ENCODE measurements at regions not wholly inside any gene's neighbourhood (a gene's known extent, or its start where the extent isn't known, plus 50 kb on each side); places are given as distances from the start of the nearest gene placed in this dataset.

- Histone ChIP-seq H3K36me3 (no peaks in the 10 kb centered on the region), H3K9me3 (no peaks in the 10 kb centered on the region), H3K27ac (no peak overlapping the region), H3K4me1 (no peaks in the 10 kb centered on the region), H3K4me3 (no peak overlapping the region), H3K27me3 (no peaks in the 10 kb centered on the region)
- WGBS (ENCODE audit: insufficient coverage, low coverage, low lambda C conversion rate, missing lambda C conversion rate): 78% methylated on average over 2 of the region's 2 CpGs
- DNase-seq (no peak), ATAC-seq (no peak)
- intact Hi-C loops (cut with DNase I): loop anchor here in 1 of 2 donors (10.0 kb wide), 1 partner anchor 71 kb away; no protein-coding TSS in a partner anchor
- TF ChIP-seq CTCF (IDR thresholded peaks at IDR 0.05): no peak
- no peak for TF ChIP-seq POLR2A (IDR thresholded peaks at IDR 0.05)
These were observed 185.4 kb upstream of the G2E3 start for GRCh38 chr14:30373526-30373925.

GRCh38 chr14:30375296-30375892, 183.6 kb upstream of the G2E3 start:
- peak; percentile 68 to 73 (median 68) for DNase-seq
- intact Hi-C loops (cut with DNase I): loop anchor here in 1 of 2 donors (10.0 kb wide), 1 partner anchor 69 kb away; no protein-coding TSS in a partner anchor
- WGBS (ENCODE audit: insufficient coverage, low coverage, low lambda C conversion rate, missing lambda C conversion rate): 30% methylated on average over 4 of the region's 5 CpGs

GRCh38 chr14:30381861-30382480, 177.0 kb upstream of the G2E3 start:
- H3K36me3 ChIP-seq: no peaks in the 10 kb centered on the region
- no peaks in the 10 kb centered on the region for H3K9me3 ChIP-seq
- ATAC-seq: no peak
- TF ChIP-seq POLR2A (IDR thresholded peaks at IDR 0.05) (no peak), CTCF (IDR thresholded peaks at IDR 0.05) (no peak)
- no peak overlapping the region for H3K4me3 ChIP-seq
- H3K27me3 ChIP-seq: no peaks in the 10 kb centered on the region
- 60% methylated on average over 2 of the region's 2 CpGs for WGBS (ENCODE audit: insufficient coverage, low coverage, low lambda C conversion rate, missing lambda C conversion rate)
- intact Hi-C loops (cut with DNase I): no loop called here
- no peak overlapping the region for H3K27ac ChIP-seq
- no peaks in the 10 kb centered on the region for H3K4me1 ChIP-seq
- DNase-seq: no peak

More at GRCh38 chr14:30375296-30375892, 183.6 kb upstream of the G2E3 start:
- H3K9me3 ChIP-seq: no peaks in the 10 kb centered on the region
- ATAC-seq: peak; percentile 95 to 100 (median 98)
- H3K27ac ChIP-seq: no peak overlapping the region
- no peaks in the 10 kb centered on the region for H3K36me3 ChIP-seq
- H3K27me3 ChIP-seq: no peaks in the 10 kb centered on the region
- H3K4me1 ChIP-seq: no peaks in the 10 kb centered on the region
- TF ChIP-seq POLR2A (IDR thresholded peaks at IDR 0.05) (no peak), CTCF (IDR thresholded peaks at IDR 0.05) (peak; percentile 75 to 83 (median 80))
- no peak overlapping the region for H3K4me3 ChIP-seq

DNA sequence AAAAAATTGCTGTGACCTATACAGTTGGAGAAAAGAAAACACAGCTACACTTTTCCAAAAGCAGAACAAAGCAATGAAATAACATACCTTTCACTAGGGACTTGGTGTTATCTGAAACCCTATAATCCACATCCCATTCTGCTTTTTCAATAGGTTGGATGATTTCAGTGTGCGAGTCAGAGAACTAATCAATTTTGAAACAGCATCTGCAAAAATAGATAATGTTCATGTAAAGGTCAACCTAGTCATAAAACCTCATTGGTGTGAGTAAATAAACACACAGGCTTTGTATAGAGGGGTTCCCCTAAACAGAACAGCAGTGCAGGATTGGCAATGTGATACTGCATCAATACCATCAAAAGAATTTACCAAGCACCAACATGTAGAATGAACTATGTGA, 173.0 kb upstream of the G2E3 start:
- Histone ChIP-seq H3K4me1 (peaks cover 0 to 8% (median 0%) of the 10 kb centered on the region in 4 donors), H3K36me3 (no peaks in the 10 kb centered on the region), H3K27ac (no peak overlapping the region), H3K27me3 (no peaks in the 10 kb centered on the region), H3K4me3 (no peak overlapping the region), H3K9me3 (no peaks in the 10 kb centered on the region)
- intact Hi-C loops (cut with DNase I): no loop called here
- TF ChIP-seq POLR2A (IDR thresholded peaks at IDR 0.05) (no peak), CTCF (IDR thresholded peaks at IDR 0.05) (no peak)
- WGBS (ENCODE audit: insufficient coverage, low coverage, low lambda C conversion rate, missing lambda C conversion rate): 100% methylated on average over 1 of the region's 1 CpG
- DNase-seq (no peak), ATAC-seq (no peak)
